Memory B cell (primary cell): ENCODE measurements at regions not wholly inside any gene's neighbourhood (a gene's known extent, or its start where the extent isn't known, plus 50 kb on each side); places are given as distances from the start of the nearest gene placed in this dataset.

Source experiments
- ATAC-seq: fragments of 150-1000 bp; cut with Tn5 transposase; 2 replicates; pipeline ENCODE4 v1.10.0; 2021; ENCODE audit warnings: low read depth, mild to moderate bottlenecking, moderate library complexity
- DNase-seq, 2 donors: peaks; one replicate each; pipeline ENCODE4 v3.0.0; 2022; ENCODE audit warnings: low spot score in 2 of 2
- H3K27ac Mint-ChIP-seq: one replicate; pipeline ENCODE4 v1.8.0; 2022; ENCODE audit warnings: mild to moderate bottlenecking, moderate library complexity, mixed read lengths
- H3K27me3 Mint-ChIP-seq: one replicate; pipeline ENCODE4 v1.8.0; 2022; ENCODE audit warnings: mixed read lengths
- H3K36me3 Mint-ChIP-seq: one replicate; pipeline ENCODE4 v1.8.0; 2022; ENCODE audit warnings: mild to moderate bottlenecking, mixed read lengths
- H3K4me1 Mint-ChIP-seq: one replicate; pipeline ENCODE4 v1.8.0; 2022; ENCODE audit warnings: mixed read lengths
- H3K4me3 Mint-ChIP-seq: one replicate; pipeline ENCODE4 v1.8.0; 2022; ENCODE audit warnings: mild to moderate bottlenecking, moderate library complexity, mixed read lengths
- H3K9me3 Mint-ChIP-seq: one replicate; pipeline ENCODE4 v1.8.0; 2022; ENCODE audit warnings: mixed read lengths

- peaks cover 1% of the 10 kb centered on the region for H3K36me3 Mint-ChIP-seq
- no peaks in the 10 kb centered on the region for H3K9me3 Mint-ChIP-seq
- DNase-seq (no peak), ATAC-seq (peak; percentile 45)
- no peak overlapping the region for H3K27ac Mint-ChIP-seq
- no peak overlapping the region for H3K4me3 Mint-ChIP-seq
- H3K4me1 Mint-ChIP-seq = no peaks in the 10 kb centered on the region
- no peaks in the 10 kb centered on the region for H3K27me3 Mint-ChIP-seq
Measured at GRCh38 chr2:9681427-9681817, 50.6 kb upstream of the YWHAQ start.

GRCh38 chr2:9685637-9686036 is 54.8 kb upstream of the YWHAQ start:
- Mint-ChIP-seq H3K9me3 (no peaks in the 10 kb centered on the region), H3K4me3 (no peak overlapping the region), H3K4me1 (peaks cover 2% of the 10 kb centered on the region), H3K27me3 (no peaks in the 10 kb centered on the region), H3K27ac (no peak overlapping the region), H3K36me3 (no peaks in the 10 kb centered on the region)
- DNase-seq (no peak), ATAC-seq (no peak)

GRCh38 chr2:9686061-9686460 is 55.3 kb upstream of the YWHAQ start:
- DNase-seq = no peak
- peaks cover 3% of the 10 kb centered on the region for H3K4me1 Mint-ChIP-seq
- H3K27me3 Mint-ChIP-seq = no peaks in the 10 kb centered on the region
- no peaks in the 10 kb centered on the region for H3K9me3 Mint-ChIP-seq
- no peak overlapping the region for H3K4me3 Mint-ChIP-seq
- H3K27ac Mint-ChIP-seq = no peak overlapping the region
- ATAC-seq = no peak
- no peaks in the 10 kb centered on the region for H3K36me3 Mint-ChIP-seq

GRCh38 chr2:9690252-9690651 is 59.5 kb upstream of the YWHAQ start:
- Mint-ChIP-seq H3K4me3 (no peak overlapping the region), H3K36me3 (no peaks in the 10 kb centered on the region), H3K27ac (no peak overlapping the region), H3K4me1 (peaks cover 3% of the 10 kb centered on the region), H3K9me3 (no peaks in the 10 kb centered on the region), H3K27me3 (no peaks in the 10 kb centered on the region)
- no peak for DNase-seq
- no peak for ATAC-seq

- H3K9me3 Mint-ChIP-seq = no peaks in the 10 kb centered on the region
Measured at GRCh38 chr2:9690716-9691498, 60.1 kb upstream of the YWHAQ start.

GRCh38 chr2:9692456-9693195 is 61.8 kb upstream of the YWHAQ start:
- H3K9me3 Mint-ChIP-seq = no peaks in the 10 kb centered on the region
- H3K27ac Mint-ChIP-seq = no peak overlapping the region
- H3K4me1 Mint-ChIP-seq = peaks cover 3% of the 10 kb centered on the region
- H3K36me3 Mint-ChIP-seq = no peaks in the 10 kb centered on the region
- DNase-seq (no peak), ATAC-seq (peak; percentile 39)
- no peaks in the 10 kb centered on the region for H3K27me3 Mint-ChIP-seq
- H3K4me3 Mint-ChIP-seq = peak overlapping the region; percentile 11

More at GRCh38 chr2:9690716-9691498, 60.1 kb upstream of the YWHAQ start:
- Mint-ChIP-seq H3K27me3 (no peaks in the 10 kb centered on the region), H3K27ac (no peak overlapping the region), H3K36me3 (no peaks in the 10 kb centered on the region), H3K4me3 (no peak overlapping the region), H3K4me1 (peaks cover 3% of the 10 kb centered on the region)
- DNase-seq (no peak), ATAC-seq (no peak)

GRCh38 chr2:9693196-9693491 is 62.3 kb upstream of the YWHAQ start:
- Mint-ChIP-seq H3K27me3 (peaks cover 5% of the 10 kb centered on the region), H3K4me3 (no peak overlapping the region), H3K4me1 (peaks cover 6% of the 10 kb centered on the region), H3K36me3 (no peaks in the 10 kb centered on the region), H3K9me3 (no peaks in the 10 kb centered on the region), H3K27ac (no peak overlapping the region)
- ATAC-seq (no peak), DNase-seq (no peak)

GRCh38 chr2:9693646-9694045 is 62.8 kb upstream of the YWHAQ start:
- H3K9me3 Mint-ChIP-seq = no peaks in the 10 kb centered on the region
- H3K4me3 Mint-ChIP-seq = no peak overlapping the region
- DNase-seq (no peak), ATAC-seq (no peak)
- peaks cover 6% of the 10 kb centered on the region for H3K4me1 Mint-ChIP-seq
- no peaks in the 10 kb centered on the region for H3K36me3 Mint-ChIP-seq
- H3K27me3 Mint-ChIP-seq = peaks cover 6% of the 10 kb centered on the region
- no peak overlapping the region for H3K27ac Mint-ChIP-seq

GRCh38 chr2:9694661-9695234 is 64.0 kb upstream of the YWHAQ start:
- Mint-ChIP-seq H3K36me3 (no peaks in the 10 kb centered on the region), H3K9me3 (no peaks in the 10 kb centered on the region), H3K4me3 (no peak overlapping the region), H3K27ac (no peak overlapping the region), H3K27me3 (peaks cover 6% of the 10 kb centered on the region), H3K4me1 (peaks cover 9% of the 10 kb centered on the region)
- ATAC-seq (no peak), DNase-seq (no peak)

GRCh38 chr2:9695941-9696340 is 65.1 kb upstream of the YWHAQ start:
- ATAC-seq = no peak
- no peak overlapping the region for H3K27ac Mint-ChIP-seq
- peaks cover 12% of the 10 kb centered on the region for H3K4me1 Mint-ChIP-seq
- H3K27me3 Mint-ChIP-seq = peaks cover 8% of the 10 kb centered on the region
- H3K36me3 Mint-ChIP-seq = no peaks in the 10 kb centered on the region
- no peaks in the 10 kb centered on the region for H3K9me3 Mint-ChIP-seq
- DNase-seq = no peak
- H3K4me3 Mint-ChIP-seq = no peak overlapping the region

GRCh38 chr2:9696731-9697130 is 65.9 kb upstream of the YWHAQ start:
- H3K9me3 Mint-ChIP-seq = no peaks in the 10 kb centered on the region
- H3K4me1 Mint-ChIP-seq = peaks cover 12% of the 10 kb centered on the region
- H3K36me3 Mint-ChIP-seq = no peaks in the 10 kb centered on the region
- ATAC-seq = no peak
- no peak for DNase-seq
- no peak overlapping the region for H3K4me3 Mint-ChIP-seq
- no peak overlapping the region for H3K27ac Mint-ChIP-seq
- peaks cover 9% of the 10 kb centered on the region for H3K27me3 Mint-ChIP-seq

GRCh38 chr2:9697909-9698308 is 67.1 kb upstream of the YWHAQ start:
- ATAC-seq (no peak), DNase-seq (no peak)
- Mint-ChIP-seq H3K36me3 (no peaks in the 10 kb centered on the region), H3K9me3 (peaks cover 3% of the 10 kb centered on the region), H3K4me1 (peaks cover 12% of the 10 kb centered on the region), H3K27me3 (peaks cover 14% of the 10 kb centered on the region), H3K27ac (no peak overlapping the region), H3K4me3 (no peak overlapping the region)

GRCh38 chr2:9699139-9700108 is 68.6 kb upstream of the YWHAQ start:
- ATAC-seq = no peak
- no peak overlapping the region for H3K4me3 Mint-ChIP-seq
- H3K4me1 Mint-ChIP-seq = peaks cover 12% of the 10 kb centered on the region
- H3K36me3 Mint-ChIP-seq = no peaks in the 10 kb centered on the region
- H3K27ac Mint-ChIP-seq = no peak overlapping the region
- DNase-seq = no peak
- peaks cover 14% of the 10 kb centered on the region for H3K27me3 Mint-ChIP-seq
- H3K9me3 Mint-ChIP-seq = peaks cover 3% of the 10 kb centered on the region

- ATAC-seq (no peak), DNase-seq (no peak)
- Mint-ChIP-seq H3K4me3 (no peak overlapping the region), H3K27ac (no peak overlapping the region), H3K9me3 (peaks cover 3% of the 10 kb centered on the region), H3K4me1 (peaks cover 12% of the 10 kb centered on the region), H3K36me3 (no peaks in the 10 kb centered on the region), H3K27me3 (peaks cover 14% of the 10 kb centered on the region)
Measured at GRCh38 chr2:9700109-9700495, 69.3 kb upstream of the YWHAQ start.
